H9 (cell line): ENCODE measurements at regions not wholly inside any gene's neighbourhood (a gene's known extent, or its start where the extent isn't known, plus 50 kb on each side); places are given as distances from the start of the nearest gene placed in this dataset.

Experiments used
- DNase-seq: peaks from one replicate; pipeline ENCODE4 v3.0.0-alpha.2; 2017
- H2AFZ ChIP-seq: one replicate; pipeline ENCODE4 v1.6.1; 2013; ENCODE audit warnings: mild to moderate bottlenecking, low read length, control low read depth, moderate library complexity
- H2AK5ac ChIP-seq: 2 replicates; pipeline ENCODE4 v1.6.1; 2013; ENCODE audit warnings: low read length, control low read depth, mixed read lengths; ENCODE audit not compliant: insufficient read length
- H2BK120ac ChIP-seq: one replicate; pipeline ENCODE4 v1.6.1; 2013; ENCODE audit warnings: low read depth, mild to moderate bottlenecking, low read length, control low read depth, inconsistent platforms; ENCODE audit not compliant: poor library complexity, severe bottlenecking
- H2BK12ac ChIP-seq: 2 replicates; pipeline ENCODE4 v1.6.1; 2013; ENCODE audit warnings: low read length, control low read depth, mixed read lengths, low read depth; ENCODE audit not compliant: insufficient read length
- H2BK15ac ChIP-seq: 2 replicates; pipeline ENCODE4 v1.6.1; 2013; ENCODE audit warnings: low read depth, low read length, control low read depth
- H2BK20ac ChIP-seq: one replicate; pipeline ENCODE4 v1.6.1; 2013; ENCODE audit warnings: low read depth, mild to moderate bottlenecking, low read length, control low read depth, inconsistent platforms; ENCODE audit not compliant: poor library complexity, severe bottlenecking
- H2BK5ac ChIP-seq: 2 replicates; pipeline ENCODE4 v1.6.1; 2013; ENCODE audit warnings: low read length, control low read depth, mixed read lengths; ENCODE audit not compliant: insufficient read length
- H3K14ac ChIP-seq: 2 replicates; pipeline ENCODE4 v1.6.1; 2013; ENCODE audit warnings: low read length, control low read depth; ENCODE audit not compliant: insufficient read depth
- H3K18ac ChIP-seq: 2 replicates; pipeline ENCODE4 v1.6.1; 2013; ENCODE audit warnings: low read depth, mild to moderate bottlenecking, mixed read lengths, low read length, control low read depth; ENCODE audit not compliant: insufficient read length
- H3K23ac ChIP-seq: 2 replicates; pipeline ENCODE4 v1.6.1; 2013; ENCODE audit warnings: low read length, control low read depth, mixed read lengths, low read depth; ENCODE audit not compliant: insufficient read length
- H3K23me2 ChIP-seq: 2 replicates; pipeline ENCODE4 v1.6.1; 2013; ENCODE audit warnings: low read depth, mild to moderate bottlenecking, mixed read lengths, low read length, control low read depth; ENCODE audit not compliant: insufficient read length, poor library complexity, severe bottlenecking
- H3K27ac ChIP-seq: 2 replicates; pipeline ENCODE4 v1.5.1; 2013; ENCODE audit warnings: low read length, control low read depth, mixed read lengths, low read depth; ENCODE audit not compliant: insufficient read length
- H3K27me3 ChIP-seq: 2 replicates; pipeline ENCODE4 v1.6.1; 2013; ENCODE audit warnings: low read length, control low read depth, inconsistent platforms; ENCODE audit not compliant: insufficient read depth
- H3K4ac ChIP-seq: 2 replicates; pipeline ENCODE4 v1.6.1; 2013; ENCODE audit warnings: low read depth, mild to moderate bottlenecking, control low read depth, inconsistent platforms, low read length, moderate library complexity
- H3K4me1 ChIP-seq: 2 replicates; pipeline ENCODE4 v1.6.1; 2013; ENCODE audit warnings: low read length, control low read depth, inconsistent platforms; ENCODE audit not compliant: insufficient read depth
- H3K4me2 ChIP-seq: 2 replicates; pipeline ENCODE4 v1.6.1; 2013; ENCODE audit warnings: low read length, control low read depth, mixed read lengths; ENCODE audit not compliant: insufficient read length, insufficient read depth
- H3K56ac ChIP-seq: 2 replicates; pipeline ENCODE4 v1.6.1; 2013; ENCODE audit warnings: low read depth, mild to moderate bottlenecking, mixed read lengths, low read length, control low read depth; ENCODE audit not compliant: insufficient read length
- H3K79me1 ChIP-seq: 2 replicates; pipeline ENCODE4 v1.6.1; 2013; ENCODE audit warnings: low read depth, mild to moderate bottlenecking, moderate library complexity, low read length, control low read depth, inconsistent platforms; ENCODE audit not compliant: insufficient read depth, poor library complexity, severe bottlenecking
- H3K79me2 ChIP-seq: 2 replicates; pipeline ENCODE4 v1.6.1; 2013; ENCODE audit warnings: low read length, control low read depth, inconsistent platforms; ENCODE audit not compliant: insufficient read depth
- H3K9ac ChIP-seq: 2 replicates; pipeline ENCODE4 v1.6.1; 2013; ENCODE audit warnings: low read length, control low read depth, mixed read lengths; ENCODE audit not compliant: insufficient read length; ENCODE audit errors: extremely low read depth
- H3K9me3 ChIP-seq: one replicate; pipeline ENCODE4 v1.6.1; 2013; ENCODE audit warnings: low read depth, low read length, inconsistent platforms; ENCODE audit not compliant: control insufficient read depth
- H3T11ph ChIP-seq: one replicate; pipeline ENCODE4 v1.6.1; 2013; ENCODE audit warnings: mild to moderate bottlenecking, low read length, control low read depth, inconsistent platforms
- H4K20me1 ChIP-seq: one replicate; pipeline ENCODE4 v1.6.1; 2013; ENCODE audit not compliant: control insufficient read depth, insufficient read length, insufficient read depth
- H4K5ac ChIP-seq: 2 replicates; pipeline ENCODE4 v1.6.1; 2013; ENCODE audit warnings: low read depth, mild to moderate bottlenecking, mixed read lengths, low read length, control low read depth; ENCODE audit not compliant: insufficient read length
- H4K8ac ChIP-seq: replicated peaks from 2 replicates; pipeline ENCODE4 v1.6.1; 2013; ENCODE audit warnings: low read length, control low read depth, mixed read lengths, low read depth; ENCODE audit not compliant: insufficient read length
- H4K91ac ChIP-seq: 2 replicates; pipeline ENCODE4 v1.6.1; 2013; ENCODE audit warnings: low read depth, mild to moderate bottlenecking, moderate library complexity, mixed read lengths, low read length, control low read depth; ENCODE audit not compliant: insufficient read length
- H3K27ac Mint-ChIP-seq, 3 experiments: 2 replicates in 2 of 3; 3 replicates in 1 of 3; pipeline ENCODE4 v1.8.0; 2020 to 2021; ENCODE audit warnings: mixed read lengths in 3 of 3, mild to moderate bottlenecking in 1 of 3, moderate library complexity in 1 of 3
- H3K27me3 Mint-ChIP-seq: 2 replicates; pipeline ENCODE4 v1.8.0; 2021; ENCODE audit warnings: low read depth, mild to moderate bottlenecking, moderate library complexity, mixed read lengths
- H3K36me3 Mint-ChIP-seq, 3 experiments: 2 replicates in 2 of 3; 3 replicates in 1 of 3; pipeline ENCODE4 v1.8.0; 2020 to 2021; ENCODE audit warnings: low read depth in 3 of 3, mixed read lengths in 3 of 3; ENCODE audit not compliant: insufficient read depth in 1 of 3
- H3K4me1 Mint-ChIP-seq, 2 experiments: 2 replicates each; pipeline ENCODE4 v1.8.0; 2020; ENCODE audit warnings: mixed read lengths in 2 of 2
- H3K4me3 Mint-ChIP-seq, 2 experiments: 2 replicates in 1 of 2; 3 replicates in 1 of 2; pipeline ENCODE4 v1.8.0; 2020 to 2021; ENCODE audit warnings: mild to moderate bottlenecking in 2 of 2, mixed read lengths in 2 of 2, moderate library complexity in 1 of 2
- H3K9me3 Mint-ChIP-seq, 2 experiments: 2 replicates in 1 of 2; 3 replicates in 1 of 2; pipeline ENCODE4 v1.8.0; 2020; ENCODE audit warnings: mild to moderate bottlenecking in 2 of 2, mixed read lengths in 2 of 2, moderate library complexity in 1 of 2
- CTCF ChIP-seq: fragments of 200-600 bp; sonication (generic); conservative IDR thresholded peaks from 3 replicates; pipeline ENCODE4 v1.8.0; 2021; ENCODE audit warnings: antibody characterized with exemption, mild to moderate bottlenecking
- WGBS: extraction: QIAGEN DNeasy Blood & Tissue Kit; methylation state at CpG from one replicate; pipeline ENCODE4 v1.1.7; 2013; ENCODE audit warnings: missing lambda C conversion rate, low lambda C conversion rate, mixed read lengths; ENCODE audit not compliant: insufficient read length; ENCODE audit errors: extremely low coverage; 5-methylcytosine and 5-hydroxymethylcytosine counted together

GRCh38 chr21:38741092-38741949 is 64.4 kb upstream of the ETS2 start:
- no peak overlapping the region for H3K14ac ChIP-seq
- H4K20me1 ChIP-seq, result no peaks in the 10 kb centered on the region
- Mint-ChIP-seq H3K36me3 (no peaks in the 10 kb centered on the region), H3K9me3 (no peaks in the 10 kb centered on the region), H3K4me3 (no peak overlapping the region), H3K27ac (no peak overlapping the region; a peak in 1 of 7 replicates), H3K27me3 (peaks cover 2% of the 10 kb centered on the region; the same call in 1 of the 2 replicates), H3K4me1 (no peaks in the 10 kb centered on the region)
- no peak overlapping the region for H2BK15ac ChIP-seq
- no peak overlapping the region for H4K5ac ChIP-seq
- H3K56ac ChIP-seq, result no peak overlapping the region
- no peak overlapping the region for H3K9ac ChIP-seq
- no peak overlapping the region for H2BK120ac ChIP-seq
- no peaks in the 10 kb centered on the region for H3K79me2 ChIP-seq
- H3K4me2 ChIP-seq, result no peak overlapping the region
- no peaks in the 10 kb centered on the region for H3K23me2 ChIP-seq
- no peak overlapping the region for H2BK20ac ChIP-seq
- no peak overlapping the region for H2BK12ac ChIP-seq
- no peak overlapping the region for H4K91ac ChIP-seq
- no peak overlapping the region for H3T11ph ChIP-seq
- no peak for DNase-seq
- no peaks in the 10 kb centered on the region for H3K79me1 ChIP-seq
- H3K18ac ChIP-seq, result no peak overlapping the region
- H2BK5ac ChIP-seq, result no peak overlapping the region
- TF ChIP-seq CTCF, result no peak
- no peak overlapping the region for H3K27ac ChIP-seq
- H3K4ac ChIP-seq, result no peak overlapping the region
- no CpG with 5 or more reads among the region's 5 CpGs for WGBS
- H3K23ac ChIP-seq, result no peak overlapping the region
- no peaks in the 10 kb centered on the region for H3K4me1 ChIP-seq
- no peaks in the 10 kb centered on the region for H3K27me3 ChIP-seq
- H4K8ac ChIP-seq, result no peak overlapping the region
- no peak overlapping the region for H2AFZ ChIP-seq
- no peaks in the 10 kb centered on the region for H3K9me3 ChIP-seq
- H2AK5ac ChIP-seq, result no peak overlapping the region
